ENCODE measurements at regions not wholly inside any gene's neighbourhood (a gene's known extent, or its start where the extent isn't known, plus 50 kb on each side); places are given as distances from the start of the nearest gene placed in this dataset.

- TF ChIP-seq, protein P1, sequence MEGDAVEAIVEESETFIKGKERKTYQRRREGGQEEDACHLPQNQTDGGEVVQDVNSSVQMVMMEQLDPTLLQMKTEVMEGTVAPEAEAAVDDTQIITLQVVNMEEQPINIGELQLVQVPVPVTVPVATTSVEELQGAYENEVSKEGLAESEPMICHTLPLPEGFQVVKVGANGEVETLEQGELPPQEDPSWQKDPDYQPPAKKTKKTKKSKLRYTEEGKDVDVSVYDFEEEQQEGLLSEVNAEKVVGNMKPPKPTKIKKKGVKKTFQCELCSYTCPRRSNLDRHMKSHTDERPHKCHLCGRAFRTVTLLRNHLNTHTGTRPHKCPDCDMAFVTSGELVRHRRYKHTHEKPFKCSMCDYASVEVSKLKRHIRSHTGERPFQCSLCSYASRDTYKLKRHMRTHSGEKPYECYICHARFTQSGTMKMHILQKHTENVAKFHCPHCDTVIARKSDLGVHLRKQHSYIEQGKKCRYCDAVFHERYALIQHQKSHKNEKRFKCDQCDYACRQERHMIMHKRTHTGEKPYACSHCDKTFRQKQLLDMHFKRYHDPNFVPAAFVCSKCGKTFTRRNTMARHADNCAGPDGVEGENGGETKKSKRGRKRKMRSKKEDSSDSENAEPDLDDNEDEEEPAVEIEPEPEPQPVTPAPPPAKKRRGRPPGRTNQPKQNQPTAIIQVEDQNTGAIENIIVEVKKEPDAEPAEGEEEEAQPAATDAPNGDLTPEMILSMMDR (IDR thresholded peaks at IDR 0.05), result no peak
- no peak for TF ChIP-seq POLR2A (IDR thresholded peaks at IDR 0.05)
Observed at GRCh38 chr2:144003460-144004075, 516.4 kb downstream of the ZEB2 start.

Measured in Peyer's patch (tissue), 4 donors.